Lung (tissue), 11 donors: ENCODE measurements at regions not wholly inside any gene's neighbourhood (a gene's known extent, or its start where the extent isn't known, plus 50 kb on each side); places are given as distances from the start of the nearest gene placed in this dataset.

Experiments
- ATAC-seq: fragments of 200-7000 bp; cut with Tn5 transposase; one replicate; pipeline ENCODE4 v1.9.1; 2020; ENCODE audit warnings: moderate number of reproducible peaks; ENCODE audit not compliant: insufficient read depth, low FRiP score
- DNase-seq, 3 donors: peaks; one replicate each; pipeline ENCODE4 v3.0.0-alpha.2; 2013 to 2017
- H3K27ac ChIP-seq, 2 donors: one replicate each; pipeline ENCODE4 v1.5.1; 2013; ENCODE audit warnings: mild to moderate bottlenecking in 2 of 2, moderate library complexity in 2 of 2, control low read depth in 1 of 2, inconsistent platforms in 1 of 2, low read depth in 1 of 2, low read length in 1 of 2
- H3K27me3 ChIP-seq, 3 donors: one replicate each; pipeline ENCODE4 v1.5.1; 2013; ENCODE audit warnings: low read length in 2 of 3; ENCODE audit not compliant: control insufficient read depth in 3 of 3, insufficient read depth in 3 of 3
- H3K36me3 ChIP-seq, 4 donors: one replicate each; pipeline ENCODE4 v1.5.1; 2013; ENCODE audit warnings: low read length in 4 of 4, mild to moderate bottlenecking in 1 of 4, moderate library complexity in 1 of 4; ENCODE audit not compliant: control insufficient read depth in 4 of 4, insufficient read depth in 4 of 4
- H3K4me1 ChIP-seq, 5 donors: one replicate each; pipeline ENCODE4 v1.5.1; 2013; ENCODE audit warnings: low read length in 5 of 5, mild to moderate bottlenecking in 2 of 5, moderate library complexity in 1 of 5; ENCODE audit not compliant: control insufficient read depth in 5 of 5, insufficient read depth in 5 of 5
- H3K4me3 ChIP-seq: one replicate; pipeline ENCODE4 v1.5.1; 2013; ENCODE audit warnings: mild to moderate bottlenecking, control low read depth, moderate library complexity
- H3K9ac ChIP-seq, 2 donors: one replicate each; pipeline ENCODE4 v1.5.1; 2013; ENCODE audit warnings: low read length in 2 of 2, control low read depth in 1 of 2; ENCODE audit not compliant: insufficient read depth in 1 of 2
- H3K9me3 ChIP-seq, 4 donors: one replicate each; pipeline ENCODE4 v1.5.1; 2013; ENCODE audit warnings: low read length in 3 of 4, mild to moderate bottlenecking in 1 of 4, moderate library complexity in 1 of 4; ENCODE audit not compliant: control insufficient read depth in 4 of 4, insufficient read depth in 3 of 4
- CTCF ChIP-seq: IDR thresholded peaks from 2 replicates; pipeline ENCODE4 v1.5.1; 2012; ENCODE audit warnings: mild to moderate bottlenecking; ENCODE audit errors: control extremely low read depth, extremely low read depth
- WGBS, 2 donors: extraction: QIAGEN DNeasy Blood & Tissue Kit; methylation state at CpG; one replicate each; pipeline ENCODE4 v1.1.7; 2013; 5-methylcytosine and 5-hydroxymethylcytosine counted together
- donor health status: control.
- donor health status: control.
- donor health status: Bipolar disorder and iron deficiency.
- donor health status: healthy.
- donor health status: DM: yes; HTN: yes; CAD: no.

- Histone ChIP-seq H3K36me3 (no peaks in the 10 kb centered on the region), H3K27ac (no peak overlapping the region), H3K4me1 (peaks cover 0 to 2% (median 0%) of the 10 kb centered on the region in 5 donors), H3K9ac (no peak overlapping the region), H3K4me3 (no peak overlapping the region), H3K9me3 (no peaks in the 10 kb centered on the region), H3K27me3 (no peaks in the 10 kb centered on the region)
- no peak for DNase-seq
- no peak for TF ChIP-seq CTCF
- no peak for ATAC-seq
- WGBS, 2 donors = 71 to 81% methylated on average over 3 of the region's 3 CpGs
These were observed 470.9 kb upstream of the SPHKAP start for GRCh38 chr2:228652366-228652765.

GRCh38 chr2:228649876-228650275 is 468.4 kb upstream of the SPHKAP start:
- Histone ChIP-seq H3K36me3 (no peaks in the 10 kb centered on the region), H3K9me3 (no peaks in the 10 kb centered on the region), H3K4me3 (no peak overlapping the region), H3K4me1 (peaks cover 0 to 2% (median 0%) of the 10 kb centered on the region in 5 donors), H3K27me3 (no peaks in the 10 kb centered on the region), H3K27ac (peak overlapping the region in 1 of 2 donors; percentile 69), H3K9ac (no peak overlapping the region)
- ATAC-seq (no peak), DNase-seq (no peak)
- TF ChIP-seq CTCF = no peak
- 71 to 75% methylated on average over 2 of the region's 2 CpGs for WGBS, 2 donors

- ATAC-seq (no peak), DNase-seq (no peak)
- WGBS, 2 donors = 75 to 81% methylated on average over 2 of the region's 2 CpGs
- Histone ChIP-seq H3K9ac (no peak overlapping the region), H3K27me3 (no peaks in the 10 kb centered on the region), H3K9me3 (no peaks in the 10 kb centered on the region), H3K4me3 (no peak overlapping the region), H3K4me1 (peaks cover 0 to 2% (median 0%) of the 10 kb centered on the region in 5 donors), H3K27ac (no peak overlapping the region), H3K36me3 (no peaks in the 10 kb centered on the region)
- no peak for TF ChIP-seq CTCF
These were observed 468.0 kb upstream of the SPHKAP start for GRCh38 chr2:228649447-228649846.

GRCh38 chr2:228648541-228648940 is 467.1 kb upstream of the SPHKAP start:
- ATAC-seq (no peak), DNase-seq (no peak)
- Histone ChIP-seq H3K27me3 (no peaks in the 10 kb centered on the region), H3K36me3 (no peaks in the 10 kb centered on the region), H3K4me3 (no peak overlapping the region), H3K9me3 (no peaks in the 10 kb centered on the region), H3K27ac (no peak overlapping the region), H3K4me1 (peaks cover 0 to 2% (median 0%) of the 10 kb centered on the region in 5 donors), H3K9ac (no peak overlapping the region)
- 95 to 96% methylated on average over 2 of the region's 2 CpGs for WGBS, 2 donors
- TF ChIP-seq CTCF = no peak
